Stomach (tissue), 8 donors: ENCODE measurements at regions not wholly inside any gene's neighbourhood (a gene's known extent, or its start where the extent isn't known, plus 50 kb on each side); places are given as distances from the start of the nearest gene placed in this dataset.

ENCODE experiments used
- DNase-seq, 2 donors: peaks; one replicate each; pipeline versions ENCODE4 v3.0.0 to v3.0.0-alpha.2; 2013 to 2019
- H3K27ac ChIP-seq, 5 donors: fragments of 200-600 bp in 4 of 5; sonication (generic) in 4 of 5; one replicate each; pipeline ENCODE4 v1.5.1; 2013 to 2019; ENCODE audit warnings: mild to moderate bottlenecking in 1 of 5, moderate library complexity in 1 of 5
- H3K27me3 ChIP-seq, 3 donors: fragments of 200-600 bp; sonication (generic); one replicate each; pipeline ENCODE4 v1.5.1; 2017 to 2019; ENCODE audit warnings: mixed run types in 1 of 3
- H3K36me3 ChIP-seq, 4 donors: fragments of 200-600 bp; sonication (generic); 1 replicate in 3 of 4; 2 replicates in 1 of 4; pipeline ENCODE4 v1.5.1; 2016 to 2019
- H3K4me1 ChIP-seq, 4 donors: fragments of 200-600 bp; sonication (generic); one replicate each; pipeline ENCODE4 v1.5.1; 2016 to 2019
- H3K4me3 ChIP-seq, 4 donors: fragments of 200-600 bp; sonication (generic) in 3 of 4; one replicate each; pipeline ENCODE4 v1.5.1; 2016 to 2019; ENCODE audit warnings: mild to moderate bottlenecking in 1 of 4
- H3K9me3 ChIP-seq, 4 donors: fragments of 200-600 bp; sonication (generic); one replicate each; pipeline ENCODE4 v1.5.1; 2016 to 2019
- EP300 ChIP-seq: sonication (generic); formaldehyde crosslinking; IDR thresholded peaks from one replicate; pipeline ENCODE4 v1.6.1; 2017; ENCODE audit warnings: antibody characterized with exemption
- POLR2A ChIP-seq, 4 donors: fragments of 450-650 bp; IDR thresholded peaks; one replicate each; pipeline ENCODE4 v1.6.1; 2016; ENCODE audit warnings: antibody characterized with exemption in 4 of 4, control low read depth in 2 of 4, mild to moderate bottlenecking in 1 of 4, moderate library complexity in 1 of 4
- POLR2AphosphoS5 ChIP-seq, 3 donors: sonication (generic); formaldehyde crosslinking; IDR thresholded peaks; one replicate each; pipeline ENCODE4 v1.6.1; 2016; ENCODE audit warnings: antibody characterized with exemption in 3 of 3
- WGBS, 5 donors: extraction: QIAGEN DNeasy Blood & Tissue Kit in 3 of 5; methylation state at CpG; one replicate each; pipeline versions ENCODE4 v1.1.5 to v1.1.7; 2013 to 2018; 5-methylcytosine and 5-hydroxymethylcytosine counted together
- intact Hi-C: fragments of 100-400 bp; cut with DNase I; formaldehyde crosslinking; loops from one replicate; pipeline ENCODE4 v1.15.1; 2023; ENCODE audit warnings: low total_unique reads
- TF ChIP-seq, protein P1 (sequence below), 7 experiments: fragments of 450-650 bp in 4 of 7; fragments of 200-600 bp in 3 of 7; sonication (generic) in 3 of 7; IDR thresholded peaks; one replicate each; pipeline ENCODE4 v1.5.1; 2016 to 2019; ENCODE audit warnings: antibody characterized with exemption in 7 of 7, control low read depth in 2 of 7, mild to moderate bottlenecking in 1 of 7
- donor health status: healthy with polysubstance abuse.
- donor health status: Bipolar disorder and iron deficiency.
- donor health status: healthy.

DNA sequence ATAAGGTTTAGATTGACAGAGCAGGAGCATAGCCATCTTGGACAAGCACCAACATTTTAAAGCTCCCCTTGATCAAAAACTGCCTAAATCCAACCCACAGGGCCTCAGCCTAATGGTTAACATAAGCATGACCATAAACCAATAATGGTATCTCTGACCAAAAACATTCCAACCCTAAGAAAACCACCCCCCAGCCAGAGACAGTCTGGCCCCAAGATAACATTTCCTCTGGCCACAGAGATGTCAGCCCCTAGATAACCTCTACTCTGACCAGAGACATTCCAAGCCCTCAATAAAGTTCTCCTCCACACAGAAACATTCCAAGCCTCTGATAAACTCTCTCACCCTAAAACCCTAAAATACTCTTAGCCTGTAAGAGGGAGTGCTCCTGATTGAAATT is 164.4 kb downstream of the DDX3Y start:
- H3K36me3 ChIP-seq, result no peaks in the 10 kb centered on the region
- no peaks in the 10 kb centered on the region for H3K4me1 ChIP-seq
- intact Hi-C loops, result no loop called here
- DNase-seq, result no peak
- H3K27me3 ChIP-seq, result no peaks in the 10 kb centered on the region
- H3K9me3 ChIP-seq, result peaks cover 0 to 7% (median 0%) of the 10 kb centered on the region in 4 donors
- no peak for TF ChIP-seq POLR2A (IDR thresholded peaks at IDR 0.05)
- no peak for TF ChIP-seq EP300
- H3K27ac ChIP-seq, result no peak overlapping the region
- no peak overlapping the region for H3K4me3 ChIP-seq

DNA sequence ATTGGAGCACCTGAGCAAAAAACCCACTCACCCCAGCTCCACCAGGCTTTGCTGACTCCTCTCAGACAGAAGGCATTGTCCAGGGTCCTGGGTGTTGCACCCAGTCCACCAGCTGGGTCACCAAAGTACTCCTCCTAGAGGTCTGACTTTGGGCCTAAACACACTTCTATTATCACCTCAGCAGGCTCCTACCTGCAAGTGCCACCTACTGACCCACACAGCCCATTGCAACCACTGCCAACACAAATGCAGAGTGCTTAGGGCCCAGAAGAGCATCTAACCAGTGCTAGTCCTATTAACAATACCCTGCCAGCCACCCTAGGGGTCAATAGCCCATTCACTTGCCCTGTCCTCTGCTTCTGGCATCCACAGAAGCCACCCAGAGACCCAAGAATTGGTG is 178.1 kb downstream of the DDX3Y start:
- no peak overlapping the region for H3K4me3 ChIP-seq
- intact Hi-C loops, result no loop called here

DNA sequence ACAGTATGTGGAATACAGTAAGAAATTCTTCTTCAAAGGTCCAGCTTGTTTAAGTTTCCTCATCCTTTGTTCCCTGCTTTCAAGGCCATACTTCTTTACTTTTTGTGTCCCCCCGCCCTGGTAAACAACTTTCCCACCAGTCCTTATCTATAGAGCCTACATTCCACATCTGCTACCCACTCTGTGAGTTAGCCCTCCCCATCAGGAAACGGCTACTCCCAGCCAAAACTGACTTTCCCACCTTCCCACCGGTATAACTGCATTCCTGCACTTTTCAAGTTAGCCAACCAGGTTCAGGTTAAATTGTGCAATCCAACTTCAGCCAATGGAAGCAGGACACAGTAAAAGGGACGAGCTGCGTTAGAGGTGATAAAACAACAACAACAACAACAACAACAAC is 186.9 kb downstream of the DDX3Y start:
- no peak for DNase-seq
- 24 to 43% (median 30%) methylated on average over 5 of the region's 5 CpGs; no CpG with 5 or more reads in 2 of the 5 donors for WGBS, 5 donors
- Histone ChIP-seq H3K9me3 (no peaks in the 10 kb centered on the region), H3K4me1 (no peaks in the 10 kb centered on the region), H3K27ac (no peak overlapping the region), H3K4me3 (no peak overlapping the region), H3K36me3 (no peaks in the 10 kb centered on the region), H3K27me3 (no peaks in the 10 kb centered on the region)
- TF ChIP-seq, protein P1, sequence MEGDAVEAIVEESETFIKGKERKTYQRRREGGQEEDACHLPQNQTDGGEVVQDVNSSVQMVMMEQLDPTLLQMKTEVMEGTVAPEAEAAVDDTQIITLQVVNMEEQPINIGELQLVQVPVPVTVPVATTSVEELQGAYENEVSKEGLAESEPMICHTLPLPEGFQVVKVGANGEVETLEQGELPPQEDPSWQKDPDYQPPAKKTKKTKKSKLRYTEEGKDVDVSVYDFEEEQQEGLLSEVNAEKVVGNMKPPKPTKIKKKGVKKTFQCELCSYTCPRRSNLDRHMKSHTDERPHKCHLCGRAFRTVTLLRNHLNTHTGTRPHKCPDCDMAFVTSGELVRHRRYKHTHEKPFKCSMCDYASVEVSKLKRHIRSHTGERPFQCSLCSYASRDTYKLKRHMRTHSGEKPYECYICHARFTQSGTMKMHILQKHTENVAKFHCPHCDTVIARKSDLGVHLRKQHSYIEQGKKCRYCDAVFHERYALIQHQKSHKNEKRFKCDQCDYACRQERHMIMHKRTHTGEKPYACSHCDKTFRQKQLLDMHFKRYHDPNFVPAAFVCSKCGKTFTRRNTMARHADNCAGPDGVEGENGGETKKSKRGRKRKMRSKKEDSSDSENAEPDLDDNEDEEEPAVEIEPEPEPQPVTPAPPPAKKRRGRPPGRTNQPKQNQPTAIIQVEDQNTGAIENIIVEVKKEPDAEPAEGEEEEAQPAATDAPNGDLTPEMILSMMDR (IDR thresholded peaks at IDR 0.05), result no peak
- TF ChIP-seq POLR2A (IDR thresholded peaks at IDR 0.05) (no peak), EP300 (no peak), POLR2AphosphoS5 (IDR thresholded peaks at IDR 0.05) (no peak)
- intact Hi-C loops, result no loop called here

More for the DNA sequence above, 178.1 kb downstream of the DDX3Y start:
- no peaks in the 10 kb centered on the region for H3K4me1 ChIP-seq
- DNase-seq, result no peak
- no peaks in the 10 kb centered on the region for H3K27me3 ChIP-seq
- no peak for TF ChIP-seq POLR2AphosphoS5 (IDR thresholded peaks at IDR 0.05)
- no peak for TF ChIP-seq EP300
- no peak for TF ChIP-seq POLR2A (IDR thresholded peaks at IDR 0.05)
- TF ChIP-seq, protein P1 (IDR thresholded peaks at IDR 0.05), result no peak
- H3K27ac ChIP-seq, result no peak overlapping the region
- H3K36me3 ChIP-seq, result no peaks in the 10 kb centered on the region
- H3K9me3 ChIP-seq, result no peaks in the 10 kb centered on the region

DNA sequence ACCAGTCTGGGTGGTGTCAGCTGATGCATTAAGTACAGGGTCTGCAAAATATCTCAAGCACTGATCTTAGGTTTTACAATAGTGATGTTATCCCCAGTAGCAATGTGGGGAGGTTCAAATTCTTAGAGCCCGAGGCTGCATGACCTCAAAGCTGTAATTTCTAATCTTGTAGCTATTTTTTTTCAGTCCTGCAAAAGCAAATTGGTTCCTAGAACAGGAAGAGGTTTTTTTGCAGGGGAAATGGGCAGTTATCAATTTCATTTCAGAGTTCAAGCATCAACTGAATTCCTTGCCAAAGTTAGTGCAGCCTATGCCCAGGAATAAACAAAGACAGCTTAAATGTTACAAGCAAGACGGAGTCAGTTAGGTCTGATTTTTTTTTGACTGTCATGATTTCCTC is 188.3 kb downstream of the DDX3Y start:
- 17 to 34% (median 21%) methylated on average over 2 of the region's 2 CpGs; no CpG with 5 or more reads in 2 of the 5 donors for WGBS, 5 donors
- no peaks in the 10 kb centered on the region for H3K4me1 ChIP-seq
- H3K9me3 ChIP-seq, result no peaks in the 10 kb centered on the region
- no peak overlapping the region for H3K4me3 ChIP-seq
- no peaks in the 10 kb centered on the region for H3K36me3 ChIP-seq
- TF ChIP-seq, protein P1 (IDR thresholded peaks at IDR 0.05), result no peak
- no peak for TF ChIP-seq EP300
- TF ChIP-seq POLR2AphosphoS5 (IDR thresholded peaks at IDR 0.05), result no peak
- TF ChIP-seq POLR2A (IDR thresholded peaks at IDR 0.05), result no peak
- intact Hi-C loops, result no loop called here
- no peak overlapping the region for H3K27ac ChIP-seq
- H3K27me3 ChIP-seq, result no peaks in the 10 kb centered on the region
- no peak for DNase-seq

DNA sequence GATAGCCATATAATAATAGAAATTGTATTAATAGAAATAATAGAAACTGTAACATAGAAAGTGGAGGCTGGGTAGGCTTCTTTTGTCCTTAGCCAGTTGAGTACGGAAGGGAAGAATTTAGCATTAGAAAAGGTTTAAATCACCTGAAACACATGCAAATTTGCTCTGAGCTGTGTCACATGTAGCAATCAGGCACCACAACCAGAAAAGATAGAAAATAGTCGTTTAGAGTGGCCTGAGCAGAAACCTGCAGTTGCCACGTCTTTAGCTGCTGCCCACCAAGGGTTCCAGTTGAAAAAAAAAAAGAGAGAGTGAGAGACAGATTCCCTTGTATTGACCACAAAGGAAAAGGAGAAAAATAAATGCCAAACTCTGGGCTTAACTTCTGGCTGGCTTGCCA is 188.8 kb downstream of the DDX3Y start:
- Histone ChIP-seq H3K27me3 (no peaks in the 10 kb centered on the region), H3K4me3 (no peak overlapping the region), H3K27ac (no peak overlapping the region), H3K9me3 (no peaks in the 10 kb centered on the region), H3K36me3 (no peaks in the 10 kb centered on the region), H3K4me1 (no peaks in the 10 kb centered on the region)
- 50 to 59% (median 52%) methylated on average over 3 of the region's 3 CpGs; no CpG with 5 or more reads in 2 of the 5 donors for WGBS, 5 donors
- intact Hi-C loops, result no loop called here
- no peak for TF ChIP-seq EP300
- no peak for TF ChIP-seq POLR2AphosphoS5 (IDR thresholded peaks at IDR 0.05)
- no peak for TF ChIP-seq POLR2A (IDR thresholded peaks at IDR 0.05)
- TF ChIP-seq, protein P1 (IDR thresholded peaks at IDR 0.05), result no peak
- no peak for DNase-seq
